AG09309 (cell line): ENCODE measurements at regions not wholly inside any gene's neighbourhood (a gene's known extent, or its start where the extent isn't known, plus 50 kb on each side); places are given as distances from the start of the nearest gene placed in this dataset.

Experiments
- DNase-seq: peaks from one replicate; pipeline ENCODE4 v3.0.0-alpha.2; 2010; ENCODE audit warnings: low read depth
- H3K4me3 ChIP-seq: 2 replicates; pipeline ENCODE4 v1.5.1; 2011; ENCODE audit warnings: mild to moderate bottlenecking, low read depth, low read length, moderate library complexity; ENCODE audit not compliant: control insufficient read depth
- CTCF ChIP-seq: IDR thresholded peaks from 2 replicates; pipeline ENCODE4 v1.5.1; 2011; ENCODE audit warnings: mild to moderate bottlenecking, low read depth, low read length, inconsistent platforms; ENCODE audit not compliant: insufficient read depth, control insufficient read depth; ENCODE audit errors: missing control alignments

GRCh38 chr1:189522441-189522840 is 955.2 kb downstream of the BRINP3 start:
- no peak overlapping the region for H3K4me3 ChIP-seq
- no peak for TF ChIP-seq CTCF
- no peak for DNase-seq

- DNase-seq: no peak
- TF ChIP-seq CTCF: no peak
- no peak overlapping the region for H3K4me3 ChIP-seq
Observed at GRCh38 chr1:189524501-189524900, 953.2 kb downstream of the BRINP3 start.

GRCh38 chr1:189530162-189530561 is 947.5 kb downstream of the BRINP3 start:
- TF ChIP-seq CTCF: no peak

GRCh38 chr1:189538271-189538670 is 939.4 kb downstream of the BRINP3 start:
- DNase-seq: no peak
- H3K4me3 ChIP-seq: no peak overlapping the region
- TF ChIP-seq CTCF: no peak

More at GRCh38 chr1:189530162-189530561, 947.5 kb downstream of the BRINP3 start:
- no peak for DNase-seq
- no peak overlapping the region for H3K4me3 ChIP-seq

- no peak for DNase-seq
- no peak overlapping the region for H3K4me3 ChIP-seq
- no peak for TF ChIP-seq CTCF
Observed at GRCh38 chr1:189550498-189550897, 927.2 kb downstream of the BRINP3 start.

GRCh38 chr1:189563784-189564183 is 913.9 kb downstream of the BRINP3 start:
- no peak overlapping the region for H3K4me3 ChIP-seq
- TF ChIP-seq CTCF: no peak
- DNase-seq: no peak

- no peak overlapping the region for H3K4me3 ChIP-seq
- no peak for TF ChIP-seq CTCF
- DNase-seq: no peak
Observed at GRCh38 chr1:189567890-189568289, 909.8 kb downstream of the BRINP3 start.
